ENCODE measurements at regions not wholly inside any gene's neighbourhood (a gene's known extent, or its start where the extent isn't known, plus 50 kb on each side); places are given as distances from the start of the nearest gene placed in this dataset.

DNA sequence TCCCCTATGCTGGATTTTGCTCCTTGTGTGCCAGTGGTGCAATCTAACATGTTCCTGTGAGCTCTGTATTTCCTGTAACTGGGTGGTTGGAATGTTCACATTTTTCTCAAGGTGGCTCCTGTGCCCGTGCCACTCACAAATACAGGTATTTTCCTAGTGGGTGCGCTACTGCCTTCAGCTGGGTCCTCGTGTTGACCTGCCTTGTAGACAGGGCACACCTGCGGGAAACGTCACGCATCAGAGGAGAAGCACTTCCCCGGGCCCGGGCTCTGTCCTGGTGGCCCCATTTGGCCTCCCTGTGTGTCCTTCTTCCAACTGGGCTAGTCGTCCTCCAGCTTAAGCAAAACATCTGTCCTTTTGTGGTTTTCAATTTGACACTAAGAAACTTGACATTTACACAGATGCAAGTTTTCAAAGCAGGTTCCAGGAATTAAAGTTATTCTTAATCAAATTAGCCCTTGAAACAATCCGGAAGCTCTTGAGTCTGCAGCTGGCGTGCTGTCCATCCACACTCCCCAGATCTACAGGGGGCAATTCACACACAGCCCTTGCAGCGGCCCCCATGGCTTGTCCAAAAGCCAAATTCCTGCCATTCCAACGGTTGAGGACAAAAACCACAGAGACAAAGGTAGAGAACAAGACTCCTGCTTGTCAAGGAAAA, 275.1 kb downstream of the CDC5L start:
- no peak for DNase-seq (ENCODE audit: low spot score)

DNA sequence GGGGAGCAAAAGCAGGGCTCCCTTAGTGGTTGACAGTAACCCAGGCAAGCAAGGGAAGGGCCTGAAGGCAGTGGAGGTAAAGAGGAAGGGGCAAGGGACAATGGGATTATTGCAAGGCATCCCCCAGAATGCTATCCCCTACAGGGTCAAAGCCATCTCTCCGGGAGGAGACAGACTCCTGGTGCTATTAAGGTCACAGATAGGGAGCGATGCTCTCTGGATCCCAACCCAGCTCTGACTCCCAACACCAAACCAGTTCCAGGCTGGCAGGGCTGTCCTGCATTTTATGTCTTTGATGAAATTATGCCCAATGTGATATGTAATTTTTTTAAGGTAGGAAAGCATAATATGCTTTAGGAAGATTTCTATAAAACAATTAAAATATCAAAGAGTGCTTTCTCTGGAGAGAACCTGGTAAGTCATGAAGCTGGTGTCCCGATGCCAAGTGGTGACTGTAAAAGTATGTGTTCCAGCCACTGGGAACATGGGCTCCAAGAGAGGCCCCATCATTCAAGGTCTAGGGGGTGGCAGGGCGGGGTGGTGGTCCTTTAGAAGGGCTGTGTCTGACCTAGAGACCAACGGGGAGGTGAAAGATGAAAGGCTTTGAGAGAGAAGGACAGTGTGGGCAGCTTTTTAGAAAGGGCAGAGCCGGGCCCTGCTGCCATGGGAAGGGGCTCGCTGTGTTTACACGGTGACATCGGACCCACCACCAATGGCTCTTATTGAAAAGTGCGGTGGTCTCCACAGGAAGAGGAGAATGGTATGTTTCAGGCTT, 276.5 kb downstream of the CDC5L start:
- DNase-seq (ENCODE audit: low spot score) = no peak

DNA sequence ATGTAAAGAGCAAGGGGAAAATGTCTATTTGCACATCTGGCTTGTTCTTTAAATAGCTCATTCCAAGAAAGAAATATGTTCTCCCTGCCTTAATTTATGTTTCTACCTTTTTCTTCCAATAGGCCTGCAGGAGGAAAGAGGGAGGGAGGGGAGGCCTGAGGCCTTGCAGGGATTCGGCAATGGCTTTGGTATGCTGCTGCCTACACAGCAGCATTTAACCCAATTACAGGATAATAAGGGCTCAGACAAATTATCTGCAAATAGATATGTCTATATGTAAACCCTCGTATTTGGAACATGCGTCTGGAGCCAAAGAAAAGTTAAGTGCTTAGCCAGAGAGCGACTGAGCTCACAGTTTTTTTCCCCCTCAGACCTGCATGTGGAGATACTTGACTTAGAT, 277.2 kb downstream of the CDC5L start:
- no peak for DNase-seq (ENCODE audit: low spot score)

DNA sequence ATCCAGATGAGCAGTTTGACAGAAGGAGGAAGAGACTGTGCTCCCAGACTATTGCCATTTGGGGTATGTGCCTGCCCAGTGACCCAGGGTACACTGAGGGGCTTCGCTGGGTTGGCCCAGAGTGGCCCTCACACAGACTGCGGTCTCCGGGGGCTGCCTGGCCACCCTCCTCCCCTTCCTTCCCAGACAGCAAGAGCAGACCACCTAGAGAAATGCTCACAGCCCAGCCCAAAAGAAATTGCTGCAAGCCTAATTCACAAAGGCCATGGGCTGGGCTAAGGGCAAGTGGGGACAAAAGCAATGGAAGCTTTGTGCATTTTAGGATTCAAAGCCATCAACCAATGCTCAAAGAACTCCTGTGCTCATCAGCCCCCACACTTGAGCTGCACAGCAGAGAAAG, 277.6 kb downstream of the CDC5L start:
- DNase-seq (ENCODE audit: low spot score) = no peak

DNA sequence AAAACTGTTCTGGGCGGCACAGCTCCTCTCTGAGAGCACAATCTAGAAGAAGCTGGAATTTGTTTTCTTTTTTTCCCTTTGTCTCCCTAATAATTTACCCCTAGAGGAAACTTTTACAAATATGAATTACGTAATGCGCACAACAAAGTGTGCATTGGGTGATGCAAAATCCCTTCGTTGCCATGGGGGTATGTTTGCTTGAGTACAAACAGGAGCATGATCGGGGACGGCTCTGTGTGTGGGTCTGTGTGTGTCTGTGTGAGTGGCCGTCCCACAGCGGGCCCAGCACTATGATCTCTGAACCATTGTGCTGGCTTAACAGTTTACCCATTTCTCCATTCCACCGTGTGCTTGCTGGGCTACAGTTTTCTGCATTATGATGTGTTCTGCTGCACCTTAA, 278.2 kb downstream of the CDC5L start:
- no peak for DNase-seq (ENCODE audit: low spot score)

DNA sequence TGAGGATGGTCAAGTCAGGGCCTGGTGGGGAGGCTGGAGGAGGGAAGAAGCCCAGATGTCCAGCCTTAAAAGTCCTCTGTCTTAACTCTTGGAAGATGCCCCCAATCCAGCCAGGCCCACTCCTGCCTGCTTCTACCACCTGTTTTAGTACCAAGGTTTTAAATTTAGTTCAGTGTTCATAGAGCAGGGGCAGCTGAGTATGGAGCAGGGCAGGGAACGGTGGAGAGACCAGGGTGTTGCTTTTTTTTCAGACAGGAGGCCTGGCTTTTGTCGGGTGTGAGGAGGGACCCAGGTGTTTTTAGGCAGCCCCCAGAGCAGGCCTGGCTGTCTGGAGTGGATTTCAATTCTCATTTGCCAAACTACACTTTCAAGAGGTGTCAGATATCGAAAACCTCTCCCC, 278.8 kb downstream of the CDC5L start:
- DNase-seq (ENCODE audit: low spot score) = no peak

DNA sequence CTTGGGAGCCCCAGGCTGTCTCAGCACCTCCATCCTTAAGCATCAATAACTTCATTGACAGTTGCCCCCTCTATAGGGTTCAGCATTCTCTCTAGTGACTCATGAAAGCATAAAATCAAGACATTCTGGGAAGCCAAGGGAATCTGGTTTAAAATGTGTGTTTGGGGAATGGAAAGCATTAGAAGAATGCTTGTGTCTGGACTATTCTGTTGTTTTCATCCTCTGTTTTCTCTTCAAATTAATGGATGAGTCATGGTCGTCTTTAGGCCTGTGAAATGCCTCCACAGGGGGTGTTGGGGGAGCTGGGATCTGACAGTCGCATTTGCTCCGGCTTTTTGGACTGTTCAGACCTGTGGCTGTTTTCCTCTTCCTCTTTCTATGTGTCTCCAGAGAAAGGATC, 279.7 kb downstream of the CDC5L start:
- DNase-seq (ENCODE audit: low spot score) = no peak

DNA sequence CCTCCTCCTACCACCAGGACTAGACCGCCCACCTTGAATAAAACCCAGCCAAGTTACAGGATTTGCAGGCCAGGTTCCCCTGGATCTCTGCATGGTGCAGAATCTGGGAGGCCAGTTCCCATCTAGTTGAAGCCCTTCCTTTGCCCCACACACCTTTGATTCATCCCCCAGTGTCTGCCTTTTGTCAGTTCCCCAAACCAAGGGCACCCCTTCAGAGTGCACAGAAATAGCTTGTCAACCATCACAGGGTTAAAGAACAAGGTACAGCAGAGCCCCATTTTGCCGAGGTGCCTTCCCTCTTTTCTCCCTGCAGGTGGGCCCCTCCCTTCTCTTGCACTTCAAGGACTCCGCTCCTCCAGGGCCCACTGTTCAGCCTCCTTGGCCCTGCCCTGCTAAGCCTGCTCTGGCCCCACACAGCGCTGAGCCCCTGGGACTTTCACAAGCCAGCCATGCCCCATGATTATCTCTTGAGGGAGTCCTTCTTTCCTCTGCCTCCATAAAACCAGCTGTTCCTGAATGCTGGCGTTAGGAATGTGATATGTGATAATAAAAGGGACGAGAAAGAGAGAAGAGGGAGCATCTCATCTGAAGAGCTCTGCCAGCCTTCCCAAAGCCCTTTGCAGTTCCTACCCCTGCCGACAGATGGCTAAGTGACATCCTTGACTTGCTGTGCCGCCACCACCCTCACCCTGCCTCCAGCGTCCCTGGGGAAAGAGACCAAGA, 280.3 kb downstream of the CDC5L start:
- DNase-seq (ENCODE audit: low spot score) = peak; percentile 13

DNA sequence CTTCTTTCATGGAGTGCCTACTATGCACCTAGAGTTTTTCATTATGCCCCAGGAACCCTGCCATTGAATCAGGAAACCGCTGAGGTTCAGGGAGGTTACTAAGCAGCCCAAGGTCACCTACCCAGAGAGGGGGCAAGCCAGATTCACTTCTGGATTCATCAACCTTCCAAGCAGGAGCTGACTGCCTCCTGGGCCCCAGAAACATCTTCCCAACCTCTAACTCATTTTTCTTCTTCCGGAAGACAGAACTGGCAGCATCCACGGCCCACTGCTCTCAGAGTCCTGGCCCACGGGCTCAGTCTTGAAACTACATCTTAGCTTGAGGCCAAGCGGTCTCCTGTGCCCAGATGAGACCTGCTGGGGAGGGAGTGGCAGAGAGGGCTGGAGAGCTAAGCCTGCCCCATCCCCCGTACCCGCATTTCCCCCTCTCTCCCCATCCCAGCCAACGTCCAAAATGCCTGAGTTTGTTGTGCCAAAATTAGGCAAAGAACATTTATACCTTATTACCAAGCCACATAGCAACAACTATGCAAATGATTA, 281.0 kb downstream of the CDC5L start:
- DNase-seq (ENCODE audit: low spot score) = no peak

DNA sequence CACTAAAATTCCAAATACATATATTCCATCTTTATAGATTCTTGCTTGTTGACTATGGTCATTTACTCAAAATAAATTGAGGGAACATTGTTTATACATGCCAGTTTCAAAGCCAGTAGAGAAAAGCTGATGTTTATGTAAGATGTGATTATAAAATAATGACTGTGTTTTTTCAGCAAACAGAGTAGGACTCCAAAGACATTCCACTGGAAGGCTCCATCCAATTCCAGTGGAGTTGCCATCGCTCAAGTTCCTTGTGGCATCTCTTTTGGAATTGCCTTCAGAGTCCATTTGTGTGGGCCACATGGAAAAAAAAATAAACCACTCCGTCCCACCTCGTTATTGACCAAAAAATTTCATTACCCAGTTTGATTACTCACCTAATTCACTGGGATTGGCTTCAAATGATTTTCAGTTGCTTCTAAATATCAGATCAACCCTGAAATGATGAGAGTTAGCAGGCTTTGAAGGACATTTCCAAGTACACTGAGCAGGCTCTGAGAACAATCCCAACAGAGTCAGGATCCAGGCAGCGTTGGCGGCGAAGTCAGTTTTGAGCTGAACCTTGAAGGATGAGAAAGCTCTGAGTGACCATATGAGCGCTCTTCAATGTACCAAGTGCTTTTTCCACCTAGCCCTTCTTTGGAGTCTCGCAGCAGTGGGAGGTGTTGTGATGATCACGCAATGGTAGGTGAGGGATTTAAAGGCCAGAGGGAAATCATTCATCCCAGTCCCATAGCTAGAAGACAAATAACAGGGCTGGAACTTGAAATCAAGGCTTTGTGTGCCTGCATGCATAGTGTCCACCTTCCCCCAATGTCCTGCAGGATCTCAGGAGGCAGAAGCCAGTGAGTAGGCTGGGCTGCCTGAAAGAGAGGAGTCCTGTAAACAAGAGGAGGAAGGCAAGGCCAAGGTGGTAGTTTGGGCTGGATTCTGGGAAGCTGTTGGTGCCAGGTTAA, 281.7 kb downstream of the CDC5L start:
- DNase-seq (ENCODE audit: low spot score) = no peak

DNA sequence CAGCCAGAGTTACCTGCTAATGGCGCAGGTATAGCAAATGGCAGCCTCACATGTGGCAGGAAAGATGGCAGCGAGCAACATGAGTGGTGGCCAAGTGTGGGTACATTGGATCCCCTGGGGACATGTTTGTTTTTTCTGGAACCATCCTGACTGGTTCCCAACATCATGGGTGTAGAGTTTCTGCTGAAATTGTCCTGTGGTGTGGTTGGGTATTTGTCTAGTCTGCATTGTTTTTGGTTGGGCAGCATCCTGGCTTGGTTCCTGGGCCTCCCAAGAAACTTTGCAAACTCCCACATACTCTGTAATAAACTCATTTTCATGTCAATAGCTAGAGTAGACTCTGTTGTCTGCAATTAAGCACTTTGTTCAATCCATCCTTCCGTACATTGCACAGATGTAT, 282.6 kb downstream of the CDC5L start:
- no peak for DNase-seq (ENCODE audit: low spot score)

DNA sequence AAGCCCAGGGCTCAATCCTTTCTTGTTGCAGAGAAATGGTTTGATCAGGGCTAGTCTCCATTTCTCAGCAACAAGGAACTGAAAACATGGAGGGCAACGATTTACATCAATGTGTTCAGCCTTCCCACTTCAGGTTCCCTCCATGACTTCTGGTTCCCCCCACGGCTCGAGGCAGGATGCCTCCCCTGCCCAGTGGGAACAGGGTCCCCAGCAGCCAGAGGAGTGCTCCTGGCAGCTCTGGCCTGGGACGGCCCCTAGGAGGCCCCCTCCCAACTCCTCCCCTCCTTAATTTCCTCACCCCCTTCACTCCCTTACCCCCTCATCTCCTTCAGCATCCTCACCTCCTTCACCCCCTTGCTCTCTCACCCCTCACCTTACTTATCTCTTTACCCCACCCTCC, 283.8 kb downstream of the CDC5L start:
- no peak for DNase-seq (ENCODE audit: low spot score)

DNA sequence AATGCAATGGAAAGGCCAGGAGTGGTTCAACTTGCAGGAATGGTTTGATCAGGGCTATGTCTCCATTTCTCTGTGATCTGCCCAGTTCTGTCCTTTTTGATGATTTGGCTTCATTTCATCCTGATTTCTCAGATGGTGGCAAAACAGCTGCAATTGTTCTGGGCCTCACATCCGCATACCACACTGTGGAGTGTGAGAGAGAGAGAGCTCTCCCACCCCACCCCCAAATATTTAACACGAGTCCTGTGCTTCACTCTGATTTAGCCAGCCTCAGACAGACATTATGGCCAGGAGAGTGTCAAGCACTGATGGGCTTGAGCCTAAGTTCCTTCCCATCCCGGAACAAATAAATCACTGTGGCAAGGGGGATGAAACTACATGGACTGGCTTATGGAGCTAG, 284.6 kb downstream of the CDC5L start:
- DNase-seq (ENCODE audit: low spot score) = no peak

DNA sequence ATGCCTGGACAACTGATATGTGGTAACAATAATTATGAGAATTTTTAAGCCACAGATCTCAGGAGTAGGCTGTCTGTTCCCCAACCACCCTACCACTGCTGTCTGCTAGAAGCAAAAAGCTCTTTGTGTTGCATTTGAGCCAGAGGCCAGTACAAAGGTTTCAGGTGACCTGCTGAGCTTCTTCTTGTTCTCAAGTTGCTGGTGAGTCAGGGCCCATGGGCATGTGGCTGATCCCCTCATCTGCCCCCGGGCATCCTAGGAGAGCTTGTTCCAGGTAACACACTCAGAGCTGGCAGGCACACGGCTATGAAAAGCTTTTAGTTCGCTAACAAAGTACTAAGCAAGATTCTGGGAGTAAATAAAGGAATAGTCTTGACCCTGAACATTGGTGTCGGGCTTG, 285.3 kb downstream of the CDC5L start:
- DNase-seq (ENCODE audit: low spot score) = no peak

DNA sequence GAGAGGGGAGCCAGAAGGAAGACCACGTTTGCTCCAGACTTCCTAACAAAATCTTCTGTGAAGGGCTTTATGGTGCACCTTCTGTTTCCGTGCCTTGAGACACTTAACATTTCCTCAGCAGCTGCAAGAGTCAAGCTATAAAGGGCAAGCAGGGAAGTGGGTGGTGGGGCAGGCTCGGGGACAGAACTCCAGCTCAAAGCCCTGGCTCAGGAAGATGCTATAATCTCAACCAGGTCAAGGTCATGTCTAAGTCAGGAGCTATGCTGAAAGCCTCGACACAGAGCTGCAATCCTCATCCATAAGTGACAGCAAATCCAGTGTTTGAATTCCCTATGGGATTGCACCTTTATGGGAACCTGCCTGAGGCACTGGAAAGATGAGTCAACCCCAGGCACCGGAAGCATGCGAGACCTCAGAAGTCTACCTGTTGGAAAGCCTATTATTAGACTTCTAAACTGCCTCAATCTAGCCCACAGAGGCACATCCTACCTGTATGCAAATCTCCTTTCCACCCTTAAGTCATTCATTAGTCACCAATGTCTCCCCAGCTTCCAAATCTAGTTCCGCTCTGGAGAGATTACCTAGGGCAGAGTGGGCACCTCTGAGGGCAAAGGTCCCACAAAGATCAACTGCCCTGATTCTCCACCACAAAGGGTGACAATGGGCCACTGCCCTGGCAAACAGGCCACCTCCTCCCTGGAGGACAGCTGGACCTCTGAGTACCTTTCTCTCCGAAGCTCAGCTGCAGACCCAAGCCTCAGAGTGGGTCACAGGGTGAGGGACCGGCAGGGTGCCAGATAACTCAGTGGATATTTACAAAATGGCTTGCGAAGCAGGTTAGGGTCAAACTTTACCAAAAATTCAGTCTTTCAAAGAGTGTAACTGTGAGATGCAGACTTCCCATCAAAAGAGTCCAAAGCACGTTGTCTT, 287.0 kb downstream of the CDC5L start:
- no peak for DNase-seq (ENCODE audit: low spot score)

DNA sequence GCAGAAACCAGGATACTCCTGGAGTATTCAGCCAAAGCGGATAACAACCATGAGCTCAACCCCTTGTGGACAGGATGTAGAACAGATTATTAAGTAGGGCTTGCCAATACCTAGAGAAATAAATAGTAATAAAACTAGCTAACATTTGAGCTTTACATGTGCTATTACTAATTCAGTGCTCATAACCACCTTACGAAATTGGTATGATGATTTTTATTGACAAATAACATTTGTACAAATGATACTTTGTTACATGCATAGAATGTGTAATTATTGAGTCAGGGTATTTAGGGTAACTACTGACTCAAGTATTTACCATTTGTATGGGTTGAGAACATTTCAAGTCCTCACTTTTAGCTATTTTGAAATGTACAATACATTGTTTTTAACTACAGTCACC, 287.9 kb downstream of the CDC5L start:
- DNase-seq (ENCODE audit: low spot score) = no peak

DNA sequence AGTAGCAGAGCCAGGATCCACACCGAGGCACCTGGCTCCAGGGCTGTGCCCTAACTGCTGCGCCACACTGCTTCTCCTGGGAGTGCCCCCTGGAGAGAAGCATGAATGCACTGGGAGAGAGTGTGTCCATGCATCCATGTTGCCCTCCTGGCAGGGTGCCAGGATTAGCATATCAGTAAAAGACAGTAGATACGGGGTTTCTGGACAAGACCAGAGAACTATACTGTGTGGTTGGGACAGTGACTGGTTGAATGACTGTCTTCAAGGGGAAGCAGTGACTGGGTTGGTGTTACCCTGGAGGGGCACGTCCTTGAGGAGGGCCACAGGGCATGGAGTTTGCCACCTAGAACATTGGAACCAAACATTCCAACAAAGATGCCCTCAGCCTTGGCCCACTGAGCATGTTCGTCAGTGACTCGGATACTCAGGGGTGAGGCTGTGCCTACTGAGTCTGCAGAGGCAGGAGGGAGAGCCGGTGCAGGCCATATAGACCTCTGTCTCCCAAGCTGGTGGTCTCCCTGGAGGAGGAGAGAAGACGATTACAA, 288.8 kb downstream of the CDC5L start:
- no peak for DNase-seq (ENCODE audit: low spot score)

DNA sequence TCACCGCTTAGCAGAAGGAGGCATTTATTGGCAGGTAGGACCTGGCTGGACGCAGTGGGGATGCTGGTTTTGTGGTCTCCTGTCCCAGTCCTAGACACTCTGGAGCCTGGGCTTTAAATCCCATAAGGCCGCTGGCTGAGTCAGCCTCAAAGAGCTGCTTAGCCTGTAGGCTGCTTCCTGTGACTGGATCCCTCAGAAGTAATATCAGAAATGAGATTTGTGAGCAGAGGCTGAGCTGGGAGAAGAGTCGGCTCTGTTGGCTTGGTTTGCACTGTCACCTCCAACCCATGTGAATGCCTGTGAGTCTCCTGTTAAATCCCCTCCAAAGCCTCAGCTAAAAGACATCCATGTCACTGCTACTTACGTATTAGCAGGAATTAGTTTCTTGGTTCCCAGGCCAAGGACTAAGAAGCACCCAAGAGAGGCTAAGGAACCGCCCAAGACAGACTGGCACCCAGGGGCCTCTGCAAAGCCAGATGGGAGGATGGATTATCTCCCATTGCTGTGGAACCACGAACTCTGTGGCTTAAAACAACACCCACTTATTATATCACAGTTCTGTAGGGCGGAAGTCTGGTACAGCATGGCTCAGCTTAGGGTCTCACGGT, 289.4 kb downstream of the CDC5L start:
- DNase-seq (ENCODE audit: low spot score) = no peak

DNA sequence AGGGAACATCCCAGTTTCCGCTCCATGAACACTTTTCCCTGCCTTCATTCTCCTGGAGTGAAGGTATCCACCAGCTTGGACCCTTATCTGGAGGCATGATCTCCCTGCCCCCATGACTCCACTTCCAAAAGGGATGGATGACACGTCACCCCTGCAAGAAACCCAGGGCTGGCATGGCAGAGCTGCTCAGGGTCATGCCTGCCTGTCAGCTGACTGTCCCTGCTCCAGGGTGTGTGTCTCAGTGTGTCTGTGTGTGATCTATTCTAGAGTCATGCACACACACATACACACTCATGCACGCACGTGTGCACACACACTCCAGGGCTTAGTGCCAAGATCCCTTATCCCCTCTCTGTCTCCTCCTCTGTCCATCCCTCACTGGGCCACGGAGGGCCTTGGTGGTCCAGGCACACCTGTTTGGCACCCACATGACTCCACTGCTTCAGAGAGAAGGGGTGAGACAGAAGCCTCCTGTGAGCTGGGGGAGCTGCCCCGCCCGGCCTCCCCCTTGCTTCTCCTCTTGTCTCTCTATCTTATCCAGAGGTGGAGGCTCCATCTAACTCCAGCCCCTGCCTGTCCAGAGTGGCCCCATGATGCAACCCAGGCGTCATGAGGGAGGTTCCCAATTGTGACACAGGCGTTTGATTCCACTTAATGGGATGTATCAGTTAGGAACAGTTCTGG, 290.9 kb downstream of the CDC5L start:
- no peak for DNase-seq (ENCODE audit: low spot score)

Measured in CD4-positive, alpha-beta T cell treated with Interleukin-15 for 4 hours (primary cell).